ENCODE measurements at regions not wholly inside any gene's neighbourhood (a gene's known extent, or its start where the extent isn't known, plus 50 kb on each side); places are given as distances from the start of the nearest gene placed in this dataset.

DNA sequence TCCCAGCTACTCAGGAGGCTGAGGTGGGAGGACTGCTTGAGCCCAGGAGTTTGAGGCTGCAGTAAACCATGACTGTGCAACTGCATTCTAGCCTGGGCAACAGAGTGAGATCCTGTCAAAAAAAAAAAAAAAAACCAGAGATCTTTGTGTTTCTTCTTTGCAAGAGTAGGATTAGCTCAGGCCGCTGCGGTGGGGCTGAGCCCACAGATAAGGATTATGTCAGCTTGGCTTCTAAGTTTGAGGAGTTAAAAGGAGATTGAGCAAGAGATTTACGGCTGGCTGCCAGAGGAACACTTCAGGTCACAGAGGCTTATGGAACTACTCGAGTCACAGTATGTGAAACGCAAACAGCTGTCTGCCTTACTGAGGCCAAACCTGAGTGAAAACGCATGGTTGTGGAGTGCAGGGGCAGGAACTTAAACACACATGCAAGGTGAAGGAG, 146.7 kb upstream of the L3MBTL4 start (continued):
- TF ChIP-seq, protein P1, sequence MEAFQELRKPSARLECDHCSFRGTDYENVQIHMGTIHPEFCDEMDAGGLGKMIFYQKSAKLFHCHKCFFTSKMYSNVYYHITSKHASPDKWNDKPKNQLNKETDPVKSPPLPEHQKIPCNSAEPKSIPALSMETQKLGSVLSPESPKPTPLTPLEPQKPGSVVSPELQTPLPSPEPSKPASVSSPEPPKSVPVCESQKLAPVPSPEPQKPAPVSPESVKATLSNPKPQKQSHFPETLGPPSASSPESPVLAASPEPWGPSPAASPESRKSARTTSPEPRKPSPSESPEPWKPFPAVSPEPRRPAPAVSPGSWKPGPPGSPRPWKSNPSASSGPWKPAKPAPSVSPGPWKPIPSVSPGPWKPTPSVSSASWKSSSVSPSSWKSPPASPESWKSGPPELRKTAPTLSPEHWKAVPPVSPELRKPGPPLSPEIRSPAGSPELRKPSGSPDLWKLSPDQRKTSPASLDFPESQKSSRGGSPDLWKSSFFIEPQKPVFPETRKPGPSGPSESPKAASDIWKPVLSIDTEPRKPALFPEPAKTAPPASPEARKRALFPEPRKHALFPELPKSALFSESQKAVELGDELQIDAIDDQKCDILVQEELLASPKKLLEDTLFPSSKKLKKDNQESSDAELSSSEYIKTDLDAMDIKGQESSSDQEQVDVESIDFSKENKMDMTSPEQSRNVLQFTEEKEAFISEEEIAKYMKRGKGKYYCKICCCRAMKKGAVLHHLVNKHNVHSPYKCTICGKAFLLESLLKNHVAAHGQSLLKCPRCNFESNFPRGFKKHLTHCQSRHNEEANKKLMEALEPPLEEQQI (IDR thresholded peaks at IDR 0.05), result no peak
- TF ChIP-seq PRMT5 (CRISPR knock-in tag; IDR thresholded peaks at IDR 0.05) (no peak), ZNF274 (IDR thresholded peaks at IDR 0.05; ENCODE audit: borderline replicate concordance, low read depth, low read length) (no peak), ZNF592 (IDR thresholded peaks at IDR 0.05) (no peak), FOXK2 (conservative IDR thresholded peaks at IDR 0.05 in 1 of 2, IDR thresholded peaks at IDR 0.05 in 1 of 2; ENCODE audit: low read depth in 2 of 2) (no peak), FOXA3 (CRISPR knock-in tag; conservative IDR thresholded peaks at IDR 0.05 in 1 of 2, IDR thresholded peaks at IDR 0.05 in 1 of 2) (no peak), ZNF436 (CRISPR knock-in tag; IDR thresholded peaks at IDR 0.05) (no peak), ZNF224 (CRISPR knock-in tag; IDR thresholded peaks at IDR 0.05) (no peak), BHLHE40 (IDR thresholded peaks at IDR 0.05; ENCODE audit: low read length) (no peak), NR2C2 (CRISPR knock-in tag; IDR thresholded peaks at IDR 0.05) (no peak), NR2C2 (tag; IDR thresholded peaks at IDR 0.05) (no peak), ZNF584 (CRISPR knock-in tag; IDR thresholded peaks at IDR 0.05; ENCODE audit: low read depth) (no peak), TAF9B (IDR thresholded peaks at IDR 0.05; ENCODE audit: partially characterized antibody) (no peak), MECOM (CRISPR knock-in tag; IDR thresholded peaks at IDR 0.05) (no peak), ETV6 (IDR thresholded peaks at IDR 0.05; ENCODE audit: borderline replicate concordance in 1 of 2, low read depth in 2 of 2, low read length in 1 of 2) (no peak), ETV6 (CRISPR knock-in tag; IDR thresholded peaks at IDR 0.05; ENCODE audit: borderline replicate concordance) (no peak), CCNT2 (IDR thresholded peaks at IDR 0.05; ENCODE audit: borderline replicate concordance, extremely low read depth, insufficient read length, low read depth, low read length) (no peak), RBM25 (IDR thresholded peaks at IDR 0.05; ENCODE audit: low read depth, low read length, severe bottlenecking) (no peak), C11orf30 (IDR thresholded peaks at IDR 0.05; ENCODE audit: low read depth) (no peak), LCOR (CRISPR knock-in tag; IDR thresholded peaks at IDR 0.05) (no peak)
- TF ChIP-seq, protein P2, sequence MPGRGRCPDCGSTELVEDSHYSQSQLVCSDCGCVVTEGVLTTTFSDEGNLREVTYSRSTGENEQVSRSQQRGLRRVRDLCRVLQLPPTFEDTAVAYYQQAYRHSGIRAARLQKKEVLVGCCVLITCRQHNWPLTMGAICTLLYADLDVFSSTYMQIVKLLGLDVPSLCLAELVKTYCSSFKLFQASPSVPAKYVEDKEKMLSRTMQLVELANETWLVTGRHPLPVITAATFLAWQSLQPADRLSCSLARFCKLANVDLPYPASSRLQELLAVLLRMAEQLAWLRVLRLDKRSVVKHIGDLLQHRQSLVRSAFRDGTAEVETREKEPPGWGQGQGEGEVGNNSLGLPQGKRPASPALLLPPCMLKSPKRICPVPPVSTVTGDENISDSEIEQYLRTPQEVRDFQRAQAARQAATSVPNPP (IDR thresholded peaks at IDR 0.05; ENCODE audit: borderline replicate concordance, insufficient read depth, insufficient read length), result no peak
